Hepatic stellate cell (primary cell): ENCODE measurements at regions not wholly inside any gene's neighbourhood (a gene's known extent, or its start where the extent isn't known, plus 50 kb on each side); places are given as distances from the start of the nearest gene placed in this dataset.
"Not testable (repeated sequence)": the region's sequence is repeated elsewhere in the genome, so short reads cannot be mapped to it uniquely, and the experiment has no call there.

Experiments
- DNase-seq: peaks from one replicate; pipeline ENCODE4 v3.0.0; 2011; ENCODE audit warnings: low spot score

DNA sequence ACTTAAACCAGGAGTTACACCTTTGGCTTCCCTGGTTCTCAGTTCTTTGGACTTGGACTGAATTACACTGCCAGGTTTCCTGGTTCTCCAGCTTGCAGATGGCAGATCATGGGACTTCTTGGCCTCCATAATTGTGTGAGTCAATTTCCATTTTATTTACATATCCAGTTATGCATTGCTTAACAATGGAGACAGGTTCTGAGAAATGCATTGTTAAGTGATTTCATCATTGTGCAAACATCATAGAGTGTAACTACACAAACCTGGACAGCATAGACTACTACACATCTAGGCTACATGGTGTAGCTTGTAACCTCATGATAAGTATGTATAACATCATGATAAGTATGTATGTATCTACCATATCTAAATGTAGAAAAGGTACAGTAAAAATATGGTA is 276.1 kb upstream of the BTG1 start:
- DNase-seq, result no peak

DNA sequence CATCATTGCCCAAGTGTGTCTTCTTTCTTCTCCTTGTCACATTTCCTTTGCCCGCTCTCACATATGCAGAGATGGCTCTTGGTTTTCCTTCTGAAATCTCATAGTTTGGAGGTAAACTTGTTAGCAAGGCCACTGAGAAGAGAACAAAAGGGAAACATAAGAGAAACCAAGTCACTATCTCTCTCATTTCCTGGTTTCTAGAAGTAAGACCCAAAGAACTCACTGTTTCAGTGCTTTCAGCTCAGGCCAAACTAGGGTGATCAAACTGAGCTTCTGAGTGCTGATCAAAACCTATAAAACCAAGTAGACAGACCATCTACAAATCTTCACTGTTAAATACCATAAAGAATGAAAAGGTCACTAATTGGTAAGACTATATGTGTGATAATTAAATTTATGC is 275.4 kb upstream of the BTG1 start:
- DNase-seq, result no peak

DNA sequence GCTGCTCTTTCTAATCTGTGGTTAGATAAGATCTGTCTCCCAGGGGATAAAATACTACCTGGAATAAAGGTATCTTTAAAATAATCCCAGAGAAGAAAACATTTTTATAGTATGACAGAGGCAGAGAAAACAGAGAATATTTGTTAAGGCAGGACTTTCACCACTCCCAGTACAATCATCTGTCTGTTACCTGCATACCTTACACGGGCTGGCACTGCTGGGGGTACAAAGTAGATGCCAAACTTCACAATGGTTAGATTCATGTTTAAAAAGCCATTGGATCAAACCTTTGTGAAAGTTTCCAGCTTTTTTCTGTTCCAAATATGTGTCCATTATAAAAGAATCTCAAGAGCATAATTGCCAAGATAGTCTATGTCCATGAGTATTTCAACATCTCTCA is 273.6 kb upstream of the BTG1 start:
- DNase-seq, result no peak

DNA sequence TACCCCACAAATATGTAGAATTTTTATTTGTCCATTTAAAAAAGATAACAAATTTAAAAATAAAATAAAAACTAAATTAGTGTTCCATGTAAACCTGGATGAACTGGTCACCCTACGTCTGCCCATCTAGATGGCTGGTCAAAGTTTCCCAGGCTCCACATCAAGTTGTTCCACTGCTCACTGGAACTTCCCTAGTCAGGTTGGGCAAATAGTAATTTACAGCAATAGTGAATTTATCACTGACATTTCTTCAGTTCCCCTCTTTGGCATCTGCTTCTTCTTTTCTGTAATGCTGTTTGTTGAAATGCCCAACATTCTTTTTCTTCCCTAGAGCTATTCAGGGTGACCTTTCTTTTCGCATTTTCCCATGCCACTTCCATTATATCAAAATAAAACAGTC is 272.7 kb upstream of the BTG1 start:
- DNase-seq, result no peak

DNA sequence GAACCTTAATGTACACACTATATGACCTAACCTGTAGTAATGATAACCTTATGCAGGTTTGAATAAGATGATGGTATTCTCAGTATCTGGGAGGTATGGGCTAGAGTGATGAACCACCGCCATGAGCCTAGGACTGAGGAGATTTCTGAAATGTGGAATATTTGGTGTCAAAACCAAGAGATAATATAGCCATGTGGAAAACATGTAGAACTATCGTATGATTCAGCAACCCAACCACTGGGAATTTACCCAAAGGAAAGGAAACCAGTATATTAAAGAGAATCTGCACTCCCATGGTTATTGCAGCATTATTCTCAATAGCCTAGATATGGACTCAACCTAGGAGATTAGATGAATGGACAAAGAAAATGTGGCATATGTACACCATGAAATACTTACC is 271.7 kb upstream of the BTG1 start:
- DNase-seq, result no peak

DNA sequence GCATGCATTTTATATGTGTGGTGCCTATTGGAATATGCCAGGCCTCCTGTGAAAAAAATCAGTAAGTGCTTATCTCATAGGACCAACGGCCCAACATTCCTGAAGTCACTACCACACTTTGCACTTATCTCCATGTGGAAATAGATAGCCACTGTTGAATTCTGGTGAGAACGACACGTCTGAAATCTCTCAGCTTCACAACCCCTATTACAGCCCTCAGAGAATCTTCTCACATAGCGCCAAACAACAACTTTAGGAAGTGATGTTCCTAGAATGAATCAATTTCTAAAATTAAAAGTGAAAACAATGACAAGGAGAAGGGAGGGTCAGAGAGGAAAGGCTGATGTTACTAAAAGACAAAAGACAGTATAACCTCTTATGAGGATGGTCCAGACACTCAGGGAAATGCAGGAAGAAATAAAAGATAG is 270.8 kb upstream of the BTG1 start:
- DNase-seq, result no peak

DNA sequence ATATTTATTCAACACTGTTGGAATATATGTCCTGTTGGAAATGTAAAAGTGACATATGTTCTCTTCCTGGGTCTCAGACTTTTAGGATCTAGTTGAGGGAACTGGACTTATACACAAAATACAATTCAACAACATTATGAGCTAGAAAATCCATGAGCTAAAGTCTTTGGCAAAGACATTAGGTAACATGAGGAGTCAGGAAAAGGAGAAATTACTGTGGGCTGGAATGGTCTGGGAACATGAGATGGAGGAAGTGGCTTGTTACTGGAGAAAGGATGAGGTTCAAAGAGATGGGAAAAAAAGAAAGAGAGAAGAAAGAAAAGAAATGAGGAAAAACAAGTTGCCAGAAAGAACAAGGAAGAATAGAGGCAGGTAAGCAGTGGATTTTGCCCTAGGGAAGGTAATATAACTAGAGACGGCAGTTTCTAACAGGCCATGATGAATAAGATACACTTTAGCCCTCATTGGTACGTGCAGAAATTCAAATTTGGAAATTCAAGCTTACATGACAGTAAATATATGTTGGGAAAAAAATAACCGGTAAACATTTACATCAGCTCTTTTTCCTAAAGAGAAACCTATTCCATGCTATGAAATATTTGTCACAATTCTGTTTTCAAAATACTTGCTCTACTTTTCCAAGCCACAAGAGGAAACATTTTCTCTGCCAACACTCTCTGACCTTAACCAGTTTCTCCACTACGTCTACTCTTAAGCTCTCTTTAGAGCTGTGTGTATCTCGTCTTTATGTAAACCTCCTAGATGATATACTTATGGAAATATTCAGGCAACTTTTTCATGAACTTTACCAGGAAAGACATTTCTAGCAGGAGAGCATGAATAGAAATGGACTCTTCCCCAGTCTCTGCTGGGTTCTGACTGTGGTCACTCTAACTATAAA is 268.8 kb upstream of the BTG1 start:
- no peak for DNase-seq

DNA sequence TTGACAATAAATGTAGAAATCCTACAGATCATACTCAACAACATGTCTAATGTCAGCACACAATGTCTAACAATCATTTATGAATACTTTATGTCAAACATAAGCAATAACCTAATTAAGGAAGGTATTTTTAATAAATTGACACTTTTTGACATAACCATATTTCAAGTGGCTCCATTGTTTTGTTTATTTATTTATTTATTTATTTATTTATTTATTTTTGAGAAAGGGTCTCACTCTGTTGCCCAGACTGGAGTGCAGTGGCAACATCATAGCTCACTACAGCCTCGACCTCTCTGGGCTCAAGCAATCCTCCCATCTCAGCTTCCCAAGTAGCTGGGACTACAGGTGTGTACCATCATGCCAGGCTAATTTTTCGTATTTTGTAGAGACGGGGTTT is 267.6 kb upstream of the BTG1 start:
- DNase-seq, result no peak

DNA sequence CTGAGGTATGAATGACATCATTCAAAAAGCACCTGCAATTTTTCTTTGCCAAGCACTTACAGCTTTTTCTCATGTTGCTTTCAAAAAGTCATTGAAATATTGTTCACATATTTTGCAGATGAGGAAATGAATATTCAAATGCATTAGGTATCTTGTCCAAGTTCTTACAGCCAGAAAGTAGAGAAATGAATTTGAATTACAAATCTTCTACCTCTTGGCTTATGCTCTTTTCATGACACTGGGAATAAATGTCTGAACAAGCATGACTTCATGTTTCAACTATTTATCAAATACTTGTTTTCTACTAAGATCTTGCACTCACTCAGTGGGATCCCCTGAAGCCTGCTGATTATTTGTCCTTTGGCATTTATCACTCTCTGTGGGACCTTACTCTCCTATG is 267.2 kb upstream of the BTG1 start:
- no peak for DNase-seq

DNA sequence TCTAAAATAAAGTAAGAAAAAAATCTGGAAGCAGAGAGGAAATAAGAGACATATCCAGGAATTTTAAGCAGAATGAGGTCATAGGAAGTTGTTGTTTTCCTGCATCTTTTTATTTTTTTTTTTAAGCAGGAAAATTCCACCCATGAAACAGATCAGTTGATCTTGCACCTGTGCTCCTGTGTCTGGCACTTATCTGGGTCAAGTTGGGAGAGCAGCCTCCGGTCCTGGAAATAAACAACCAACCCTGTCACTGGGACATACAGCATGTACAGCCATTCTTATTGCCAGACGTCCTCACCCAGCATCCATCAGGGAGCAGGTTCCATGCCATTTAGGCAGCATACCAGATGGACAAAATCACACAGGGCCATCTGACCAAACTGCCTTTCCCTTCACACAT is 266.0 kb upstream of the BTG1 start:
- DNase-seq, result no peak

DNA sequence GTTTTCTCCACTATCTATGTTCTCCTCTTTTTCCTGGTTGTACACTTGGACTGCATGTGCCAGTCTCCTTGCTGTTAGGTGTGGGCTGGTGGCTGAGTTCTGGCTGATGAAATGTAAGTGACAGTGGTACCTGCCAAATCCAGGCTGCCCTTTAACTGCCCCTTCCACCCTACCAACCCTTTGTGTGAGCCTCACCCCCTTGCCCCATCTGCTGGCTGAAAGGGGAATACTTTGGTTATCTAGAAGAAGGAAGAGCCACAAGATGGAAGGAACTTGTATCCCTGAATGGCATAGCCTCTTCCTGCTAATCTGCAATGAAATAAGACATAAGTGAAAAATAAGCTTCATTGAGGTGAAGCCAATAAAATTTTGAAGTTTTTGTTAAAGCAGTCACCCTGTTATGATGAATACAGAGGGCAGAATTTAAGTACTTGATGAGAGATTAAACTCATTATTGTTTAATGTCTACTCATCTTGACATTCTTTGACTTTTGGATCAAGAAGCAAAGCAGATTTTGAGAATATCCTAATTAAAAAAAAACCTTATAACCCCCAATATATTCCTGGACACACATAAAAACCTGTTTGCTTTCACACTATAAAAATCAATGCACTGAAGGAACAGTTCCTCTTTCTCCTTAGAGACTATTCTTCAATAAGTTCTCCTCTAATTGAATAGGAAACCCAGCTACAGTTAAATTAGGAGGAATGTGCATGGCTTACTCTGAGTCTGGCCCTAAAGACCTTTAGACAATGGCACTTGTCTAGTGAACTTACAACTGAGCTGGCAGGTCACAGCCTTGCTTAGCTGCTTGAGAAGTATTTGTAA is 262.6 kb upstream of the BTG1 start:
- DNase-seq, result no peak

DNA sequence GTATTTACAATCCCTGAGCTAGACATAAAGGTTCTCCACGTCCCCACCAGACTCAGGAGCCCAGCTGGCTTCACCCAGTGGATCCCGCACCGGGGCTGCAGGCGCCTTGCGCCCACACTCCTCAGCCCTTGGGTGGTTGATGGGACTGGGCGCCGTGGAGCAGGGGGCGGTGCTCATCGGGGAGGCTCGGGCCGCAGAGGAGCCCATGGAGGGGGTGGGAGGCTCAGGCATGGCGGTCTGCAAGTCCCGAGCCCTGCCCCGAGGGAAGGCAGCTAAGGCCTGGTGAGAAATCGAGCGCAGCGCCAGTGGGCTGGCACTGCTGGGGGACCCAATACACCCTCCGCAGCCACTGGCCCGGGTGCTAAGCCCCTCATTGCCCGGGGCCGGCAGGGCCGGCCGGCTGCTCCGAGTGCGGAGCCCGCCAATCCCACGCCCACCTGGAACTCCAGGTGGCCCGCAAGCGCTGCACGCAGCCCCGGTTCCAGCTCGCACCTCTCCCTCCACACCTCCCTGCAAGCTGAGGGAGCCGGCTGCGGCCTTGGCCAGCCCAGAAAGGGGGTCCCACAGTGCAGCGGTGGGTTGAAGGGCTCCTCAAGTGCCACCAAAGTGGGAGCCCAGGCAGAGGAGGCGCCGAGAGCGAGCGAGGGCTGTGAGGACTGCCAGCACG is 260.9 kb upstream of the BTG1 start:
- not testable (repeated sequence) for DNase-seq

DNA sequence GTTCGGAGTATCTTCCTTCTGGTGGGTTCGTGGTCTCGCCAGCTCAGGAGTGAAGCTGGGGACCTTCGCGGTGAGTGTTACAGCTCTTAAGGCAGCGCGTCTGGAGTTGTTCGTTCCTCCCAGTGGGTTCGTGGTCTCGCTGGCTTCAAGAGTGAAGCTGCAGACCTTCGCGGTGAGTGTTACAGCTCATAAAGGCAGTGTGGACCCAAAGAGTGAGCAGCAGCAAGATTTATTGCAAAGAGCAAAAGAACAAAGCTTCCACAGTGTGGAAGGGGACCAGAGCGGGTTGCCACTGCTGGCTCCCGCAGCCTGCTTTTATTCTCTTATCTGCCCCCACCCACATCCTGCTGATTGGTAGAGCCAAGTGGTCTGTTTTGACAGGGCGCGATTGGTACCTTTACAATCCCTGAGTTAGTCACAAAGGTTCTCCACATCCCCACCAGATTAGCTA is 260.2 kb upstream of the BTG1 start:
- DNase-seq, result not testable (repeated sequence)

DNA sequence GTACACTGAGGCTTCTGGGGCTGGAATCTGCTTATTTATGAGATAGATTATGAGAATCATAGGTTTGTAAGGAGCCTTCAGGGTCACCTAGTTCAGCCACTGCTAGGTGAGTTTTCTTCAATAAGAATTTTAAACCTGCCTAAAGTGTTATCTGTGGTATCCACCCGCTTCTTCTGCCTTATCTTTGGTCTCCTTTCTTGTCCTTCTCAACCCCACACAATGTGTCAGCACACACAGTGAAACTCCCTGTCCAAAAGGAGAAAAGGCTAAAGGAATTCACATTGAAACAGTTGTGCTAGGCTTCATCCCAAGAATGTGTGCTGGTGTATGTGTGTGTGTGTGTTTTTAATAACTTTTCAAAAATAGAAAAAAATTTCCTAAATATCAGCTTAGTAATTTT is 259.3 kb upstream of the BTG1 start:
- DNase-seq, result no peak

DNA sequence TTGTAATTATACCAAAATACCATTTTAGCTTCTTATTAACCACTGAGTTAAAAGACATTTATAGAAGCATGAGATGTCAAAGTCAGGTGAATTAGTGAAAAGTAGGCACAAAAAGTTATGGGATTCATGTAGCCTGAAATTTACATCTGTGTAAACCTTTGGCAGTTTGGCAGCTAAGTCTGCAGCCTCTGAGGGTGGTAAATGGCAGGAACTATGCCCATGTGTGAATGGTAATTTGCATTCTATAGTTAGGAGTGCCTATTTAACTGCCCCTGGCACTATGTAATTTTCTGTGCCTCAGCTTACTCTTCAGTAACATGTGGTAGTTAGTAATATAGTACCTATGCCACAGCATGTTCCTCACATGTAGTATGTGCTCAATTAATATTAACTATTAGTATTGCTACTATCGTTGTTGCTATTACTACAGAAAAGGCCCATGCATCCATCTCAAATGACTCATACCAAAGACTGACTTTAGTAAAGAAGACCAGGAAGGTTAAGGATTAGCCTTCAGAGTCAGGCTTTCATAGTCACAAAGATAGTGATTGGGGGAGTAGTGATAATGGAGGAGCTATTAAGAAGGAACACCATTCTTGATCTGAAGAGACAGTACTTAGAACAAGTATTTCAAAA is 258.7 kb upstream of the BTG1 start:
- no peak for DNase-seq

DNA sequence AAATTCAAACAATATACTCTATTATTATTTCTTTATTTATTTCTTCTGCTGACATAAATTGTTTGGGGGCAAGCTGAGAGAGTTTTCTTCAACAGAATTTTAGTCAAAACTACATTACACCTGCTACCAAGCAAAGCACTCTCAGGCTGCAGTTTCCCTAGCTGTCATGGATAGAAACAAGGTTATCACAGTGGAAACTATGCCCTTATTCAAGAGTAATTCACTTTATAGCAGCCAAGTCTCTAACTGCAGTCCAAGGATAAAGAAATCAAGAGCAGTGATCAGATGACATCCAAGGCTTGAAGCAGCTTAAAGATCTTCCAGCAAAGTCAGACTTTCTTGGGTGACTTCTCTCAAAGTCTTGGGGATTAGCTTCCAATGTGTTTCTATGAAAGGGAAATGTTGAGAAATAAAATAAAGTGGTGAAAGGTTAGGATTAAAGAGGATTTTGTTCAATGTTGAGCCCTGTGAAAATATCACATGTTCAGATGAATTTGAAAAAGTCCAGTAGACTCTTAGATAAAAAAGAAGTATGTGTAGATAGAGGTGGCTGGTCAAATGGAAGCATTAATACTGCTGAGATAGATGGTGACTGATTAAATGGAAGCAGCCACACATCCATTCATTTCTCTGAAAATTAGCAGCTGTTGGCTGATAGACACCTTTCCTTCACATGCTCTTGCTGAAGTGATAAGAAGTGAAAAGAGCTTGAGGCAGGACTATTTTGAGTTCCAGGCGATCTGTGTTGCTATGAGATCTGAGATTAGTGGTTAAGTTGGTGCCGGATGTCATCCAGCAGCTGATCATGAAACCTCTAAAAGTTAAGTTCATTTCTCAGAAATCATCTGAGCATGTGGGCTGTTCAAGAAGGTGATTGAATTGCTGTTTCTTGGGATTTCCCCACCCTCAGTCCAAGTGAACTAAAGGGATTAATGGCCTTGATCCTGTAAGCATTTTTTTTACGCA is 257.8 kb upstream of the BTG1 start:
- DNase-seq, result no peak

DNA sequence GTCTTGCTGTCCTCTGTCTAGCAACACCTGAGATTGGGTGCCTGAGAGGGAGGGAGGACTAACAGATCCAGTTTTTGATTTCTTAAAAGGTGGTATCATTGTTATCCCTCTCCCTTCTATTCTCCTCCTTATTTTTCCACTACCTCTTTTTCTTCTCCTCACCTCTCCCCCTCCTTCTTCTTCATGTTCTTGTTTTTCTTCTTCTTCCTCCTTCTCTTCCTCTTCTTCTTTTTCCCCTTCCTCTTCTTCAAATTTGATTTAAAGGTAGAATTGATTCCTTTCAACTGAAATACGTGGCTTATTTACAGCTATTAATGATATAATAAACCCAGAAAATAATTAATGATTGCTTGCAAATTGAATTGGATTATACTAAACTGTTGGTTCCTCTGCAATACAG is 256.8 kb upstream of the BTG1 start:
- DNase-seq, result no peak

DNA sequence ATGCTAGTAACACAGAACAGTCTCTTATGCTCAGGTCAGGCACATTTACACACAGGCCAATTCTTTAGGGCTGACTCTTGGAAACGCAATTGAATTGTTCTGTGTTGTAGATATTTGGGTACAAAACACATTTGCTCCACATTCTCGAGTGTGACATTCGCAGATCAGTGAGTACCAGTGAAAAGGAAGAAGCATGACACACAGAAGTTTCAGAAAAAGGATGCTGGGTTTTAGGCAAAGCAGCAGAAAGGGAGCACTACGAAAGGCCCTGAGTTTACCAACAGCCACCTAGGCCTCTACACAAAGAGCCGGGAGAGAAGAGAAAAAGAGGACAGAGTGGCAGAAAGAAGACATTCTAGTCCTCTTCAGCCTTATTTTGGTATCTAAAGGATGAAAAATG is 254.4 kb upstream of the BTG1 start:
- no peak for DNase-seq

DNA sequence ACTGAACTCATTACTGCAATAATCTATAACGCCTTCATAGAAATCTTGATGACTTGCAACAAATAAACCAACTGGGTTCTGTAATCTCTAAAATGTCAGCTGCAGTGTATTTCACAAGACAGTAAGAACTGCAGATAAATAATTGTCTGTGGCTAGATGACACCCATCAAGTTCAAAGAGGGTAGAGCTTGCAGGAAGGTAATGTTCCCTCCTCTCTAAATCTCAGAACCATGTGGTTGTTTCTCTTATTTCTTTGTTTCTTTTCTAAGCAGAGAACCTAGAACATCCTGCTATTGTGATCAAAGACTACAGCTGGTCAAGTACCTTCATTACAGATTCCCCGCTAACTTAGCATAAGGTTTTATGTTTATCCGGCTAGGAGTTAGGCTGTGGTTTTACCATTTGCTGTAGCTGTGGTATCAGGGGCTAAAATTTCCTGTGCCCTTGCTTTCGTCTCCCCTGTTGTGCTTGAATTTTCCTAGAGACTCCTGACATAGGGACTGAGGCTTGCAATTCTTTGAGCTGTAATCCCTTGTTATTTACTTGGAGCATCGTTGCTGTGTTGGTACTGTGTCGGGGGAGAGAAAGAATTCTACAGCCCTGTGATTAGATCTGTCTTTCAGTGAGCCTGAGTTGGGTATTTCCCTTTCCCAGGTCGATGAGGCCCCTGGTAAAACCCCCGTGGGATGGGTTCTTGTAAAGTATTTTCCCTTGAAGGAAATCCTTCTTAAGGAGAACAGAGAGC is 253.1 kb upstream of the BTG1 start:
- DNase-seq, result no peak

DNA sequence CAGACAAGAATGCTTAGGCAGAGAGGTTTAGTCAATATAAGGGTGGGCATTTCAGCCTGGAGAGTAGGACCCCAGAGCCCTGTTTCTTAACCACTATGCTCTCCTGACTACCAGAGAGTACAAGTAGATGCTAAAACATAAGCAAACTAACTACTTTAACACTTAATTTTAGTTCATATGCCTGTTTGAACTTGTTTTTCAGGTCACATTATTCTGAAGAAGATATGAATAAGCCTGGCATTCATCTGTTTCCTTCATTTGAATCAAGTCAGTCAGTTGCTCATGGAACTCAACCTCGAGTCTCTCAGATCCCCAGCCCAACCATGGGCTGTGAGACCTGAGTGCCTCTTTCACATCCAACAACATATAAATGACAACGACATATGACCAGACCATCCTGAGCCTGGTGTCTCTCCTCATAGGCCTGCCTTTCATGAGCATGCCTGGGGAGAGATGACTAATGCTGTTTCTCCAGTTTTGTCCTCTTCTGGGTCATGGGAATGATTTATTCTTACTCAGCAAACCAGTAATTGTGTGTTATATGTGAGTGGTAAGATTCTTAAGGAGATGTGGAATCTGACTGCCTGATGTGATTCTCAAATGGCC is 251.1 kb upstream of the BTG1 start:
- DNase-seq, result peak; percentile 51
